ENCODE measurements at regions not wholly inside any gene's neighbourhood (a gene's known extent, or its start where the extent isn't known, plus 50 kb on each side); places are given as distances from the start of the nearest gene placed in this dataset.

DNA sequence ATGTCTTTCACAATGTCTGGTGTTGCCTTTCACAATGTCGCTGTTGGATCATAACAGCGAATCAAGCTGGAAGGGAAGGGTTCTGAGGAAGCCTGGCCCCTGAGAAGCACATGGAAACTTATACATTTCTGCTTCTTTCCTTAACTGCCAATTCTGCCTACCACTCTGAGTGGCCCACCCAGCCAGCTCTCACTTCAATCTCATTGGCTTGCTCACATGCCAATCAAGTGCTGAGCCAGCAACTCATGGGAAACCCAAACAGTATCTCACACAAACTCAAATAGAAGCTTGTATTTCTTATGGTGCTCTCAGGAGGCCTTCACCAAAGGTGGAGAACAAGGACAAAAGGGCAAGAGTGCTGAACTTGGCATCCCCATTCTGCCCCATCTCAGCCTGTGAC lies 117.4 kb upstream of the GPR26 start:
- TF ChIP-seq POLR2AphosphoS5 (IDR thresholded peaks at IDR 0.05; ENCODE audit: low read depth) (no peak), GABPA (IDR thresholded peaks at IDR 0.05; ENCODE audit: low read depth) (no peak), SPI1 (IDR thresholded peaks at IDR 0.05; ENCODE audit: borderline replicate concordance, low read depth) (no peak)
- TF ChIP-seq, protein P1, sequence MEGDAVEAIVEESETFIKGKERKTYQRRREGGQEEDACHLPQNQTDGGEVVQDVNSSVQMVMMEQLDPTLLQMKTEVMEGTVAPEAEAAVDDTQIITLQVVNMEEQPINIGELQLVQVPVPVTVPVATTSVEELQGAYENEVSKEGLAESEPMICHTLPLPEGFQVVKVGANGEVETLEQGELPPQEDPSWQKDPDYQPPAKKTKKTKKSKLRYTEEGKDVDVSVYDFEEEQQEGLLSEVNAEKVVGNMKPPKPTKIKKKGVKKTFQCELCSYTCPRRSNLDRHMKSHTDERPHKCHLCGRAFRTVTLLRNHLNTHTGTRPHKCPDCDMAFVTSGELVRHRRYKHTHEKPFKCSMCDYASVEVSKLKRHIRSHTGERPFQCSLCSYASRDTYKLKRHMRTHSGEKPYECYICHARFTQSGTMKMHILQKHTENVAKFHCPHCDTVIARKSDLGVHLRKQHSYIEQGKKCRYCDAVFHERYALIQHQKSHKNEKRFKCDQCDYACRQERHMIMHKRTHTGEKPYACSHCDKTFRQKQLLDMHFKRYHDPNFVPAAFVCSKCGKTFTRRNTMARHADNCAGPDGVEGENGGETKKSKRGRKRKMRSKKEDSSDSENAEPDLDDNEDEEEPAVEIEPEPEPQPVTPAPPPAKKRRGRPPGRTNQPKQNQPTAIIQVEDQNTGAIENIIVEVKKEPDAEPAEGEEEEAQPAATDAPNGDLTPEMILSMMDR (IDR thresholded peaks at IDR 0.05; ENCODE audit: insufficient read depth, low read length), result no peak
- TF ChIP-seq, protein P2, sequence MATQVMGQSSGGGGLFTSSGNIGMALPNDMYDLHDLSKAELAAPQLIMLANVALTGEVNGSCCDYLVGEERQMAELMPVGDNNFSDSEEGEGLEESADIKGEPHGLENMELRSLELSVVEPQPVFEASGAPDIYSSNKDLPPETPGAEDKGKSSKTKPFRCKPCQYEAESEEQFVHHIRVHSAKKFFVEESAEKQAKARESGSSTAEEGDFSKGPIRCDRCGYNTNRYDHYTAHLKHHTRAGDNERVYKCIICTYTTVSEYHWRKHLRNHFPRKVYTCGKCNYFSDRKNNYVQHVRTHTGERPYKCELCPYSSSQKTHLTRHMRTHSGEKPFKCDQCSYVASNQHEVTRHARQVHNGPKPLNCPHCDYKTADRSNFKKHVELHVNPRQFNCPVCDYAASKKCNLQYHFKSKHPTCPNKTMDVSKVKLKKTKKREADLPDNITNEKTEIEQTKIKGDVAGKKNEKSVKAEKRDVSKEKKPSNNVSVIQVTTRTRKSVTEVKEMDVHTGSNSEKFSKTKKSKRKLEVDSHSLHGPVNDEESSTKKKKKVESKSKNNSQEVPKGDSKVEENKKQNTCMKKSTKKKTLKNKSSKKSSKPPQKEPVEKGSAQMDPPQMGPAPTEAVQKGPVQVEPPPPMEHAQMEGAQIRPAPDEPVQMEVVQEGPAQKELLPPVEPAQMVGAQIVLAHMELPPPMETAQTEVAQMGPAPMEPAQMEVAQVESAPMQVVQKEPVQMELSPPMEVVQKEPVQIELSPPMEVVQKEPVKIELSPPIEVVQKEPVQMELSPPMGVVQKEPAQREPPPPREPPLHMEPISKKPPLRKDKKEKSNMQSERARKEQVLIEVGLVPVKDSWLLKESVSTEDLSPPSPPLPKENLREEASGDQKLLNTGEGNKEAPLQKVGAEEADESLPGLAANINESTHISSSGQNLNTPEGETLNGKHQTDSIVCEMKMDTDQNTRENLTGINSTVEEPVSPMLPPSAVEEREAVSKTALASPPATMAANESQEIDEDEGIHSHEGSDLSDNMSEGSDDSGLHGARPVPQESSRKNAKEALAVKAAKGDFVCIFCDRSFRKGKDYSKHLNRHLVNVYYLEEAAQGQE (IDR thresholded peaks at IDR 0.05; ENCODE audit: insufficient replicate concordance, low read depth), result no peak
- Histone ChIP-seq H3K27me3 (ENCODE audit: insufficient read depth, poor library complexity, severe bottlenecking) (no peaks in the 10 kb centered on the region), H3K27ac (replicated peaks) (no peak overlapping the region), H3K4me3 (replicated peaks; ENCODE audit: insufficient read depth, low read length) (no peak overlapping the region)
- DNase-seq (ENCODE audit: low read depth in 1 of 2, low spot score in 1 of 2), result no peak

DNA sequence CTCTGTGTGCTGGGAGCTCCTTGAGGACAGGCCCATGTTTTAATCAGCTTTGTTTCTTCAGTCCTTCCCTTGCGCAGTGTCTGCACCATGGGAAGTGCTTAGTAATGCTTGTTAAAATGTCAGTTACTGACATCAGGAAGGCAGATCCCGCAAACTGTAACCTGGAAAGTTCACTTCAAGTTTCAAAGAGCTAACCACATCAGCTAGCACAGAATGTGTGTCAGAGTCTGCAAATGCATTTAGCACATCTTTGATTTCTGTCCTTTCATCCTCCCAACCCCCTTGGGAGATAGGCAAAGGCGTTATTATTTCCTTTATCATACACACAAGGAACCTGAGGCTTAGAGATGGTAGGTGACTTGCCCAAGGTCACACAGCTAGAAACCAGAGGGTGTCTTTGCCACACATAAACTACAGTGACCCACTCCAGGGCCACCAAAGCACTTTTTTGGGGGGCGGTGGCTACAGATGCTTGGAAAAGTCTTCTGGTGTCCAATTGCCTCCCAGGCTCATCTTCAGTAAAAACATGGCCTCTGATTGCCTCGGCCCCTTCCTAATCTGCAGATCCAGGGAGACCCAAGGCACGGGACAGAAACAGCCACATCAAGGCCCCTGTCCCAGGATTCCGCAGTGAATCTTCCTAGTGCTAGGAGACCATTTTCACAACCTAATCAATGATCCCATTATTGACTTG lies 116.2 kb upstream of the GPR26 start:
- H3K27ac ChIP-seq (replicated peaks), result no peak overlapping the region
- TF ChIP-seq, protein P1 (IDR thresholded peaks at IDR 0.05; ENCODE audit: insufficient read depth, low read length), result no peak
- TF ChIP-seq SPI1 (IDR thresholded peaks at IDR 0.05; ENCODE audit: borderline replicate concordance, low read depth) (no peak), GABPA (IDR thresholded peaks at IDR 0.05; ENCODE audit: low read depth) (no peak), POLR2AphosphoS5 (IDR thresholded peaks at IDR 0.05; ENCODE audit: low read depth) (no peak)
- TF ChIP-seq, protein P2 (IDR thresholded peaks at IDR 0.05; ENCODE audit: insufficient replicate concordance, low read depth), result no peak
- no peaks in the 10 kb centered on the region for H3K27me3 ChIP-seq (ENCODE audit: insufficient read depth, poor library complexity, severe bottlenecking)
- H3K4me3 ChIP-seq (replicated peaks; ENCODE audit: insufficient read depth, low read length), result no peak overlapping the region
- no peak for DNase-seq (ENCODE audit: low read depth in 1 of 2, low spot score in 1 of 2)

DNA sequence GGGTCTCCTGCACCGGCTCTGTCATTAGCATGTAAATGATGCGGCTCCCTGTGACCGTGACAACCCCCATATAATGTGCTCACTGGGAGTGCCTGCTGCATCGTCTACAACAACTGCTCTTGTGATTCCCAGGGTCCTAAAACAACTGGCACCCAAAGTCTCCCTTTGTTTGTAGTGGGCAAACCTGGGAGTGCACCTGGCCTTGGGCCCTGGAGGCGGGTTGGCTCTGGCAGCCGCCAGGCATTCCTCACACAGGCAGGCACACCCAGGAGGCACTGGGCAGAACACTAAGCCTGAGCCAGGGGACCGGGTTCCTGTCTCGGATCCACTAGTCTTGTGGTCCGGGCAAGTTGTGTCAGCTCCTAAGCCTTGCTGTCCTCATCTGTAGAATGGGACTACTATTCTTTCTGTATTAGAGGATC lies 115.5 kb upstream of the GPR26 start:
- no peaks in the 10 kb centered on the region for H3K27me3 ChIP-seq (ENCODE audit: insufficient read depth, poor library complexity, severe bottlenecking)
- TF ChIP-seq SPI1 (IDR thresholded peaks at IDR 0.05; ENCODE audit: borderline replicate concordance, low read depth), result no peak
- TF ChIP-seq, protein P1 (IDR thresholded peaks at IDR 0.05; ENCODE audit: insufficient read depth, low read length), result no peak
- TF ChIP-seq POLR2AphosphoS5 (IDR thresholded peaks at IDR 0.05; ENCODE audit: low read depth), result no peak
- TF ChIP-seq, protein P2 (IDR thresholded peaks at IDR 0.05; ENCODE audit: insufficient replicate concordance, low read depth), result no peak
- TF ChIP-seq GABPA (IDR thresholded peaks at IDR 0.05; ENCODE audit: low read depth), result no peak
- no peak for DNase-seq (ENCODE audit: low read depth in 1 of 2, low spot score in 1 of 2)
- H3K27ac ChIP-seq (replicated peaks), result no peak overlapping the region
- H3K4me3 ChIP-seq (replicated peaks; ENCODE audit: insufficient read depth, low read length), result no peak overlapping the region
